Neural crest cell (in vitro differentiated cells): ENCODE measurements at regions not wholly inside any gene's neighbourhood (a gene's known extent, or its start where the extent isn't known, plus 50 kb on each side); places are given as distances from the start of the nearest gene placed in this dataset.

ENCODE experiments used
- DNase-seq: peaks from one replicate; pipeline ENCODE4 v3.0.0; 2021; ENCODE audit warnings: low read depth, mixed read lengths, low spot score
- H3K27ac Mint-ChIP-seq: one replicate; pipeline ENCODE4 v1.8.0; 2021; ENCODE audit warnings: mild to moderate bottlenecking, mixed read lengths; ENCODE audit not compliant: unreplicated experiment
- H3K27me3 Mint-ChIP-seq: 2 replicates; pipeline ENCODE4 v1.8.0; 2021; ENCODE audit warnings: low read depth, mild to moderate bottlenecking, mixed read lengths
- H3K36me3 Mint-ChIP-seq: 2 replicates; pipeline ENCODE4 v1.8.0; 2021; ENCODE audit warnings: low read depth, mild to moderate bottlenecking, mixed read lengths
- H3K4me1 Mint-ChIP-seq: 2 replicates; pipeline ENCODE4 v1.8.0; 2021; ENCODE audit warnings: mixed read lengths
- H3K4me3 Mint-ChIP-seq: one replicate; pipeline ENCODE4 v1.8.0; 2021; ENCODE audit warnings: mild to moderate bottlenecking, mixed read lengths
- H3K9me3 Mint-ChIP-seq: 2 replicates; pipeline ENCODE4 v1.8.0; 2021; ENCODE audit warnings: mixed read lengths
- TF ChIP-seq, protein P1 (sequence below): fragments of 200-600 bp; sonication (generic); conservative IDR thresholded peaks from 2 replicates; pipeline ENCODE4 v1.5.0; 2021; ENCODE audit warnings: antibody characterized with exemption, mild to moderate bottlenecking

DNA sequence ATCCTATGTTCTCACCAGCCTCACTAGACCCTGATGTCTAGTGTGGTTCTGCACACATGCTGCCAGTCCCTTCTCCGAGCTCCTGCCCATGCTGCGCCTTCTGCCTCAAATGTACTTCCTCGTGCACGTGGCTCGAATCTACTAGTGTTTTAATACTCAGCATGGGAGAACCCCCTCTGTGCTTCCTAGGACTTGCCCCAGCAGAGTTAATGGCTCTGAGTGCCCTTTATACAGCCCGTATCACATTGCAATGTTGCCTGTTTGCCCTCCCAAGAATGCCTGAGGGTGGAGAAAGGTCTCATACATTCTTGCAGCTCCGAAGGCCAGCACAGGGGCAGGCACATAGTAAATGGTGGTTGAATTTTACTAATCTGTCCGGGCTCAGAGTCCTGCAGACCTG is 190.8 kb upstream of the NLRP1 start:
- H3K4me1 Mint-ChIP-seq, result no peaks in the 10 kb centered on the region
- peaks cover 5% of the 10 kb centered on the region for H3K27me3 Mint-ChIP-seq
- no peak overlapping the region for H3K27ac Mint-ChIP-seq
- H3K9me3 Mint-ChIP-seq, result no peaks in the 10 kb centered on the region
- DNase-seq, result no peak
- TF ChIP-seq, protein P1, sequence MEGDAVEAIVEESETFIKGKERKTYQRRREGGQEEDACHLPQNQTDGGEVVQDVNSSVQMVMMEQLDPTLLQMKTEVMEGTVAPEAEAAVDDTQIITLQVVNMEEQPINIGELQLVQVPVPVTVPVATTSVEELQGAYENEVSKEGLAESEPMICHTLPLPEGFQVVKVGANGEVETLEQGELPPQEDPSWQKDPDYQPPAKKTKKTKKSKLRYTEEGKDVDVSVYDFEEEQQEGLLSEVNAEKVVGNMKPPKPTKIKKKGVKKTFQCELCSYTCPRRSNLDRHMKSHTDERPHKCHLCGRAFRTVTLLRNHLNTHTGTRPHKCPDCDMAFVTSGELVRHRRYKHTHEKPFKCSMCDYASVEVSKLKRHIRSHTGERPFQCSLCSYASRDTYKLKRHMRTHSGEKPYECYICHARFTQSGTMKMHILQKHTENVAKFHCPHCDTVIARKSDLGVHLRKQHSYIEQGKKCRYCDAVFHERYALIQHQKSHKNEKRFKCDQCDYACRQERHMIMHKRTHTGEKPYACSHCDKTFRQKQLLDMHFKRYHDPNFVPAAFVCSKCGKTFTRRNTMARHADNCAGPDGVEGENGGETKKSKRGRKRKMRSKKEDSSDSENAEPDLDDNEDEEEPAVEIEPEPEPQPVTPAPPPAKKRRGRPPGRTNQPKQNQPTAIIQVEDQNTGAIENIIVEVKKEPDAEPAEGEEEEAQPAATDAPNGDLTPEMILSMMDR, result no peak
- H3K4me3 Mint-ChIP-seq, result no peak overlapping the region
- no peaks in the 10 kb centered on the region for H3K36me3 Mint-ChIP-seq

DNA sequence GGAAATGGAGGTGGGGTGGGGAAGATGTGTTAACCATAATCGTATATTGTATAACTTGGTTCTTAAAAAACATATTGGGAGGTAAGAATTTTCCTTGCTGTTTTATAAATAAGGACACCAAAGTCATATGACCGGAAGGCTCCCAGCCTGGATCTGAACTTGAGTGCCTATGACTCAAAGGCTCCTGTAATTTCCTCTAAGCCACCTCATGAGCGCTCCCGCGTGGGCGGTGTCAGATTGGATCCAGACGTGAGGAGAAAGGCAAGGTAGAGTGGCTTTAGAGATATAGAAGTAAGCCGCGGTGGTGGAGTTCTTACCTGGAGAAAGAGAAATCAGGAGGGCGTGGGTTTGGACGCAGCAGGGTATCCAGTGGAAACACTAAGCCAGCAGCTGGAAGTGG is 196.2 kb upstream of the NLRP1 start:
- no peak overlapping the region for H3K27ac Mint-ChIP-seq
- H3K9me3 Mint-ChIP-seq, result peaks cover 3% of the 10 kb centered on the region
- H3K4me1 Mint-ChIP-seq, result peaks cover 6% of the 10 kb centered on the region
- TF ChIP-seq, protein P1, result no peak
- H3K27me3 Mint-ChIP-seq, result no peaks in the 10 kb centered on the region
- H3K4me3 Mint-ChIP-seq, result no peak overlapping the region
- no peaks in the 10 kb centered on the region for H3K36me3 Mint-ChIP-seq
- no peak for DNase-seq

DNA sequence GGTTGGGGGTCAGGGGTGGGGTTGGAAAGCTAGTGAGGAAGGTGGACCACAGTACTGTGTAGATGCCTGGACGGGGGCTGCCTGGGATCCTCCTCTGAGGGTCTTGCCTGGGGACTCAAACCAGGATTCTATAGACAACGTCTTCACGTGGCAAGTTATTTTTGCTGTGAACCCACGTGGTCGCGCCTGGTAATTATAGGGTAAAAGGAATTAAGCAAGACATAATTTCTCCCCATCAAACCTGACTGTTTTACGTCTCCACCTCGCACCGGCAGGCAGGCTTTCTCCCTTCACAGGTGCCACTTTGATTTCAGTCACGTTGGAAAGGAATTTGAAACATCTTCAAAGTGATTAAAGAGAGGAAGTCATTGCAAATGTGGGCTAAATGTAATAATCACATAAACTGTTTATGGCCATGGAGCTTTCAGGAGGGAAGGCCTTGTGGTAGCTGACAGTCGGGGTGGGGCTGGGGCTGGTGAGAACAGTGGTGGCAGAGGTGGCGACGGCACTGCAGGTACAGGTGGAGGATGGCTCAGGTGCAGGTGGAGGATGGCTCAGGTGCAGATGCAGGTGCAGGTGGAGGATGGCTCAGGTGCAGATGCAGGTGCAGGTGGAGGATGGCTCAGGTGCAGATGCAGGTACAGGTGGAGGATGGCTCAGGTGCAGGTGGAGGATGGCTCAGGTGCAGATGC is 197.1 kb upstream of the NLRP1 start:
- no peaks in the 10 kb centered on the region for H3K36me3 Mint-ChIP-seq
- peaks cover 3% of the 10 kb centered on the region for H3K9me3 Mint-ChIP-seq

DNA sequence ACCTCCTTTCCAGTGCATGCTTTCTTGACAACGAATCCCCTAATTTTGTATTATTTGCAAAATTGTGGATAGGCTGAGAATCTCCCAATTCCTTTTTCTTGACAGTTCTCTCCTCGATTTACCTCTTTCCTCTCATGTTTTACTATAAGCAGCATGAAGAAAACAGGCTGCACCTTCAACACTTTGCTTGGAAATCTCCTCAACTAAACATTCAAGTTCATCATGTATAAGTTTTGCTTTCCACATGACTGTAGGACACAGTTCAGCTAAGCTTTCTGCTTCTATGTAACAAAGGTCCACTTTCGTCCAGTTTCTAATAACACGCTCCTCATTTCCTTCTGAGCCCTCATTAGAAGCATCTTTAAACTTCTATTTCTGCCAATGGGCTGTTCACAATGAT is 199.0 kb upstream of the NLRP1 start:
- Mint-ChIP-seq H3K27ac (no peak overlapping the region), H3K9me3 (peaks cover 3% of the 10 kb centered on the region), H3K36me3 (no peaks in the 10 kb centered on the region), H3K27me3 (no peaks in the 10 kb centered on the region), H3K4me1 (peaks cover 9% of the 10 kb centered on the region), H3K4me3 (no peak overlapping the region)
- DNase-seq, result no peak
- TF ChIP-seq, protein P1, result no peak

More for the DNA sequence above, 197.1 kb upstream of the NLRP1 start:
- H3K4me1 Mint-ChIP-seq, result peaks cover 9% of the 10 kb centered on the region
- H3K27ac Mint-ChIP-seq, result no peak overlapping the region
- H3K27me3 Mint-ChIP-seq, result no peaks in the 10 kb centered on the region
- no peak for DNase-seq
- no peak overlapping the region for H3K4me3 Mint-ChIP-seq
- TF ChIP-seq, protein P1, result no peak

DNA sequence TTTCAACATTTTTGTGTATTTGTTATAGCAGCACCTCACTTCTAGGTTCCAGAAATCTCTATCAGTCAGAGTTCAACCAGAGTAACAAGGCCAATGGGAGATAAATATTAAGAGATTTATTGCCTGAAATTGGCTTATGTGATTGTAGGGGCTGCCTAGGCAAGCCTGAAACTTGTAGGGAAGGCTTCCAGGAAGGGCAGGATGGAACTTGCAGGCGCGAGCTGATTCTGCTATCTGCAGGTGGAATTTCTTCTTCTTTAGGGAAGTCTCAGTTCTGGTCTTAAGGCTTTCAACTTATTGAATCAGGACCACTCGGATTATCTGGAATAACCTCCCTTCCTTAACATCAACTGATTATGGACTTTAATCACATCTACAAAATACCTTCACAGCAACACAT is 199.5 kb upstream of the NLRP1 start:
- peaks cover 3% of the 10 kb centered on the region for H3K9me3 Mint-ChIP-seq

More for the DNA sequence above, 199.5 kb upstream of the NLRP1 start:
- Mint-ChIP-seq H3K36me3 (no peaks in the 10 kb centered on the region), H3K4me3 (no peak overlapping the region), H3K27ac (no peak overlapping the region), H3K4me1 (peaks cover 9% of the 10 kb centered on the region), H3K27me3 (no peaks in the 10 kb centered on the region)
- TF ChIP-seq, protein P1, result no peak
- DNase-seq, result no peak
